H9 (cell line): ENCODE measurements at regions not wholly inside any gene's neighbourhood (a gene's known extent, or its start where the extent isn't known, plus 50 kb on each side); places are given as distances from the start of the nearest gene placed in this dataset.

Source experiments
- DNase-seq: peaks from one replicate; pipeline ENCODE4 v3.0.0-alpha.2; 2017
- H2AFZ ChIP-seq: one replicate; pipeline ENCODE4 v1.6.1; 2013; ENCODE audit warnings: mild to moderate bottlenecking, low read length, control low read depth, moderate library complexity
- H2AK5ac ChIP-seq: 2 replicates; pipeline ENCODE4 v1.6.1; 2013; ENCODE audit warnings: low read length, control low read depth, mixed read lengths; ENCODE audit not compliant: insufficient read length
- H2BK120ac ChIP-seq: one replicate; pipeline ENCODE4 v1.6.1; 2013; ENCODE audit warnings: low read depth, mild to moderate bottlenecking, low read length, control low read depth, inconsistent platforms; ENCODE audit not compliant: poor library complexity, severe bottlenecking
- H2BK12ac ChIP-seq: 2 replicates; pipeline ENCODE4 v1.6.1; 2013; ENCODE audit warnings: low read length, control low read depth, mixed read lengths, low read depth; ENCODE audit not compliant: insufficient read length
- H2BK15ac ChIP-seq: 2 replicates; pipeline ENCODE4 v1.6.1; 2013; ENCODE audit warnings: low read depth, low read length, control low read depth
- H2BK20ac ChIP-seq: one replicate; pipeline ENCODE4 v1.6.1; 2013; ENCODE audit warnings: low read depth, mild to moderate bottlenecking, low read length, control low read depth, inconsistent platforms; ENCODE audit not compliant: poor library complexity, severe bottlenecking
- H2BK5ac ChIP-seq: 2 replicates; pipeline ENCODE4 v1.6.1; 2013; ENCODE audit warnings: low read length, control low read depth, mixed read lengths; ENCODE audit not compliant: insufficient read length
- H3K14ac ChIP-seq: 2 replicates; pipeline ENCODE4 v1.6.1; 2013; ENCODE audit warnings: low read length, control low read depth; ENCODE audit not compliant: insufficient read depth
- H3K18ac ChIP-seq: 2 replicates; pipeline ENCODE4 v1.6.1; 2013; ENCODE audit warnings: low read depth, mild to moderate bottlenecking, mixed read lengths, low read length, control low read depth; ENCODE audit not compliant: insufficient read length
- H3K23ac ChIP-seq: 2 replicates; pipeline ENCODE4 v1.6.1; 2013; ENCODE audit warnings: low read length, control low read depth, mixed read lengths, low read depth; ENCODE audit not compliant: insufficient read length
- H3K23me2 ChIP-seq: 2 replicates; pipeline ENCODE4 v1.6.1; 2013; ENCODE audit warnings: low read depth, mild to moderate bottlenecking, mixed read lengths, low read length, control low read depth; ENCODE audit not compliant: insufficient read length, poor library complexity, severe bottlenecking
- H3K27ac ChIP-seq: 2 replicates; pipeline ENCODE4 v1.5.1; 2013; ENCODE audit warnings: low read length, control low read depth, mixed read lengths, low read depth; ENCODE audit not compliant: insufficient read length
- H3K27me3 ChIP-seq: 2 replicates; pipeline ENCODE4 v1.6.1; 2013; ENCODE audit warnings: low read length, control low read depth, inconsistent platforms; ENCODE audit not compliant: insufficient read depth
- H3K4ac ChIP-seq: 2 replicates; pipeline ENCODE4 v1.6.1; 2013; ENCODE audit warnings: low read depth, mild to moderate bottlenecking, control low read depth, inconsistent platforms, low read length, moderate library complexity
- H3K4me1 ChIP-seq: 2 replicates; pipeline ENCODE4 v1.6.1; 2013; ENCODE audit warnings: low read length, control low read depth, inconsistent platforms; ENCODE audit not compliant: insufficient read depth
- H3K4me2 ChIP-seq: 2 replicates; pipeline ENCODE4 v1.6.1; 2013; ENCODE audit warnings: low read length, control low read depth, mixed read lengths; ENCODE audit not compliant: insufficient read length, insufficient read depth
- H3K56ac ChIP-seq: 2 replicates; pipeline ENCODE4 v1.6.1; 2013; ENCODE audit warnings: low read depth, mild to moderate bottlenecking, mixed read lengths, low read length, control low read depth; ENCODE audit not compliant: insufficient read length
- H3K79me1 ChIP-seq: 2 replicates; pipeline ENCODE4 v1.6.1; 2013; ENCODE audit warnings: low read depth, mild to moderate bottlenecking, moderate library complexity, low read length, control low read depth, inconsistent platforms; ENCODE audit not compliant: insufficient read depth, poor library complexity, severe bottlenecking
- H3K79me2 ChIP-seq: 2 replicates; pipeline ENCODE4 v1.6.1; 2013; ENCODE audit warnings: low read length, control low read depth, inconsistent platforms; ENCODE audit not compliant: insufficient read depth
- H3K9ac ChIP-seq: 2 replicates; pipeline ENCODE4 v1.6.1; 2013; ENCODE audit warnings: low read length, control low read depth, mixed read lengths; ENCODE audit not compliant: insufficient read length; ENCODE audit errors: extremely low read depth
- H3K9me3 ChIP-seq: one replicate; pipeline ENCODE4 v1.6.1; 2013; ENCODE audit warnings: low read depth, low read length, inconsistent platforms; ENCODE audit not compliant: control insufficient read depth
- H3T11ph ChIP-seq: one replicate; pipeline ENCODE4 v1.6.1; 2013; ENCODE audit warnings: mild to moderate bottlenecking, low read length, control low read depth, inconsistent platforms
- H4K20me1 ChIP-seq: one replicate; pipeline ENCODE4 v1.6.1; 2013; ENCODE audit not compliant: control insufficient read depth, insufficient read length, insufficient read depth
- H4K5ac ChIP-seq: 2 replicates; pipeline ENCODE4 v1.6.1; 2013; ENCODE audit warnings: low read depth, mild to moderate bottlenecking, mixed read lengths, low read length, control low read depth; ENCODE audit not compliant: insufficient read length
- H4K8ac ChIP-seq: replicated peaks from 2 replicates; pipeline ENCODE4 v1.6.1; 2013; ENCODE audit warnings: low read length, control low read depth, mixed read lengths, low read depth; ENCODE audit not compliant: insufficient read length
- H4K91ac ChIP-seq: 2 replicates; pipeline ENCODE4 v1.6.1; 2013; ENCODE audit warnings: low read depth, mild to moderate bottlenecking, moderate library complexity, mixed read lengths, low read length, control low read depth; ENCODE audit not compliant: insufficient read length
- H3K27ac Mint-ChIP-seq, 3 experiments: 2 replicates in 2 of 3; 3 replicates in 1 of 3; pipeline ENCODE4 v1.8.0; 2020 to 2021; ENCODE audit warnings: mixed read lengths in 3 of 3, mild to moderate bottlenecking in 1 of 3, moderate library complexity in 1 of 3
- H3K27me3 Mint-ChIP-seq: 2 replicates; pipeline ENCODE4 v1.8.0; 2021; ENCODE audit warnings: low read depth, mild to moderate bottlenecking, moderate library complexity, mixed read lengths
- H3K36me3 Mint-ChIP-seq, 3 experiments: 2 replicates in 2 of 3; 3 replicates in 1 of 3; pipeline ENCODE4 v1.8.0; 2020 to 2021; ENCODE audit warnings: low read depth in 3 of 3, mixed read lengths in 3 of 3; ENCODE audit not compliant: insufficient read depth in 1 of 3
- H3K4me1 Mint-ChIP-seq, 2 experiments: 2 replicates each; pipeline ENCODE4 v1.8.0; 2020; ENCODE audit warnings: mixed read lengths in 2 of 2
- H3K4me3 Mint-ChIP-seq, 2 experiments: 2 replicates in 1 of 2; 3 replicates in 1 of 2; pipeline ENCODE4 v1.8.0; 2020 to 2021; ENCODE audit warnings: mild to moderate bottlenecking in 2 of 2, mixed read lengths in 2 of 2, moderate library complexity in 1 of 2
- H3K9me3 Mint-ChIP-seq, 2 experiments: 2 replicates in 1 of 2; 3 replicates in 1 of 2; pipeline ENCODE4 v1.8.0; 2020; ENCODE audit warnings: mild to moderate bottlenecking in 2 of 2, mixed read lengths in 2 of 2, moderate library complexity in 1 of 2
- WGBS: extraction: QIAGEN DNeasy Blood & Tissue Kit; methylation state at CpG from one replicate; pipeline ENCODE4 v1.1.7; 2013; ENCODE audit warnings: missing lambda C conversion rate, low lambda C conversion rate, mixed read lengths; ENCODE audit not compliant: insufficient read length; ENCODE audit errors: extremely low coverage; 5-methylcytosine and 5-hydroxymethylcytosine counted together
- TF ChIP-seq, protein P1 (sequence below): fragments of 200-600 bp; sonication (generic); conservative IDR thresholded peaks from 3 replicates; pipeline ENCODE4 v1.8.0; 2021; ENCODE audit warnings: antibody characterized with exemption, mild to moderate bottlenecking

DNA sequence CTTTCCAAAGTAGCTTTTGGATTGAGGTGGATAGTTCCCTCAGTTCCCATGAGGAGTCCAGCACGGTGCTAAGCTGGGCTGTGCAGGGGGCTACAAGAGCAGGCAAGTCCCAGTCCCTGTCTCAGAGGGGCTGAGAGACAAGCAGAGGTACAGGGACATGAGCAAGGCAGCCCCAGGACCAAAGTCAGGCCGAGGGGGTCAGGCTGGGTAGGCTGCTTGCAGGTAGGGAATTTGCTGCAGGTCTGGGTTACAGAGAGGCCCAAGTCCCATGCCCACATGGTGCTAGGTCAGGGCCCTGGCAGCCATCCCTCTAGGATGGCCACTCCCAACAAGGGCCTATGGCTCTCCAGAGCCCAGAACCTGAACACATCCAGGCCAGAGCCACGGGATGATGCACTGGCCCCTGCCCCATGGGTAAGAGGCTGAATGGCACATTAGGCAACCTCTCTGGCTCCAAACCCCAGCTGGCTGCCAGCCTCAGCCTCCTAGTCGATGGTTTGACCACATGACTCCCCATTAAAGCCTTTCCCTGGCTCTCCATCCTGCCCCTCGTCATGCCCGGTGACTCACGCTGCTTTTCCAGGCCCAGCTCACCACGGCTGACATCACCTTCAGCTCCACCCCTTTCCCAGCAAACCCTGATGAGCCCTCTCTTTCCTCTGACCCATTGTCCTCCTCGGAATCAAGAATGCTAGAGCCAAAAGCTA, 83.7 kb downstream of the SDC1 start:
- Mint-ChIP-seq H3K4me3 (no peak overlapping the region), H3K4me1 (peaks cover 23 to 44% of the 10 kb centered on the region in 2 experiments), H3K36me3 (no peaks in the 10 kb centered on the region), H3K27ac (no peak overlapping the region), H3K27me3 (peaks cover 3% of the 10 kb centered on the region), H3K9me3 (no peaks in the 10 kb centered on the region)
- TF ChIP-seq, protein P1, sequence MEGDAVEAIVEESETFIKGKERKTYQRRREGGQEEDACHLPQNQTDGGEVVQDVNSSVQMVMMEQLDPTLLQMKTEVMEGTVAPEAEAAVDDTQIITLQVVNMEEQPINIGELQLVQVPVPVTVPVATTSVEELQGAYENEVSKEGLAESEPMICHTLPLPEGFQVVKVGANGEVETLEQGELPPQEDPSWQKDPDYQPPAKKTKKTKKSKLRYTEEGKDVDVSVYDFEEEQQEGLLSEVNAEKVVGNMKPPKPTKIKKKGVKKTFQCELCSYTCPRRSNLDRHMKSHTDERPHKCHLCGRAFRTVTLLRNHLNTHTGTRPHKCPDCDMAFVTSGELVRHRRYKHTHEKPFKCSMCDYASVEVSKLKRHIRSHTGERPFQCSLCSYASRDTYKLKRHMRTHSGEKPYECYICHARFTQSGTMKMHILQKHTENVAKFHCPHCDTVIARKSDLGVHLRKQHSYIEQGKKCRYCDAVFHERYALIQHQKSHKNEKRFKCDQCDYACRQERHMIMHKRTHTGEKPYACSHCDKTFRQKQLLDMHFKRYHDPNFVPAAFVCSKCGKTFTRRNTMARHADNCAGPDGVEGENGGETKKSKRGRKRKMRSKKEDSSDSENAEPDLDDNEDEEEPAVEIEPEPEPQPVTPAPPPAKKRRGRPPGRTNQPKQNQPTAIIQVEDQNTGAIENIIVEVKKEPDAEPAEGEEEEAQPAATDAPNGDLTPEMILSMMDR, result no peak
- Histone ChIP-seq H3K79me1 (no peaks in the 10 kb centered on the region), H3K14ac (no peak overlapping the region), H2AK5ac (no peak overlapping the region), H4K91ac (no peak overlapping the region), H3K23ac (no peak overlapping the region), H2BK20ac (no peak overlapping the region), H4K20me1 (no peaks in the 10 kb centered on the region), H2AFZ (no peak overlapping the region), H3K4me2 (no peak overlapping the region), H3K9ac (no peak overlapping the region), H3K23me2 (no peaks in the 10 kb centered on the region), H4K5ac (no peak overlapping the region), H3K27me3 (no peaks in the 10 kb centered on the region), H3K4ac (no peak overlapping the region), H4K8ac (no peak overlapping the region), H2BK120ac (no peak overlapping the region), H3K18ac (no peak overlapping the region), H2BK15ac (no peak overlapping the region), H3K4me1 (no peaks in the 10 kb centered on the region; the same call in 1 of the 2 replicates), H3K56ac (no peak overlapping the region), H3K27ac (no peak overlapping the region), H3K9me3 (no peaks in the 10 kb centered on the region), H2BK12ac (no peak overlapping the region), H3K79me2 (no peaks in the 10 kb centered on the region), H2BK5ac (no peak overlapping the region), H3T11ph (no peak overlapping the region)
- peak; percentile 50 for DNase-seq
- WGBS, result no CpG with 5 or more reads among the region's 9 CpGs
